WTC11 (cell line): ENCODE measurements at regions not wholly inside any gene's neighbourhood (a gene's known extent, or its start where the extent isn't known, plus 50 kb on each side); places are given as distances from the start of the nearest gene placed in this dataset.

ENCODE experiments used
- ATAC-seq: fragments of 200-7000 bp; cut with Tn5 transposase; 2 replicates; pipeline ENCODE4 v1.10.0; 2021; ENCODE audit warnings: mild to moderate bottlenecking, moderate library complexity
- CTCF ChIA-PET: fragments of 300-600 bp; sonication (Branson Sonifier 250); formaldehyde crosslinking; loops from one replicate; lab custom pipeline; 2021; ENCODE audit warnings: antibody characterized with exemption; lab: Charles Lee
- POLR2A ChIA-PET: fragments of 350-600 bp; sonication (Branson Sonifier 250); formaldehyde crosslinking; loops from one replicate; lab custom pipeline; 2021; ENCODE audit warnings: antibody characterized with exemption; lab: Charles Lee
- DNase-seq: peaks from one replicate; pipeline ENCODE4 v3.0.0; 2021; ENCODE audit warnings: low spot score
- H3K27ac Mint-ChIP-seq: 2 replicates; pipeline ENCODE4 v1.8.0; 2021; ENCODE audit warnings: mixed read lengths
- H3K27me3 Mint-ChIP-seq: 2 replicates; pipeline ENCODE4 v1.8.0; 2021; ENCODE audit warnings: low read depth, mild to moderate bottlenecking, moderate library complexity, mixed read lengths
- H3K36me3 Mint-ChIP-seq: 2 replicates; pipeline ENCODE4 v1.8.0; 2021; ENCODE audit warnings: mixed read lengths
- H3K4me1 Mint-ChIP-seq: 2 replicates; pipeline ENCODE4 v1.8.0; 2022; ENCODE audit warnings: mixed read lengths
- H3K4me3 Mint-ChIP-seq: 2 replicates; pipeline ENCODE4 v1.8.0; 2021; ENCODE audit warnings: mild to moderate bottlenecking, moderate library complexity, mixed read lengths
- H3K9me3 Mint-ChIP-seq: 2 replicates; pipeline ENCODE4 v1.8.0; 2021; ENCODE audit warnings: mixed read lengths
- AR ChIP-seq: fragments of 250-450 bp; sonication (Bioruptor Pico); IDR thresholded peaks from 2 replicates; pipeline ENCODE4 v1.9.0; 2021; ENCODE audit warnings: mild to moderate bottlenecking
- ATF1 ChIP-seq: sonication (generic); formaldehyde crosslinking; IDR thresholded peaks from 2 replicates; pipeline ENCODE4 v1.8.1; 2023; ENCODE audit warnings: mild to moderate bottlenecking, moderate library complexity, missing genetic modification reagents
- CTCF ChIP-seq: fragments of 200-600 bp; IDR thresholded peaks from 2 replicates; pipeline ENCODE4 v1.8.0; 2022; ENCODE audit warnings: antibody characterized with exemption
- E2F5 ChIP-seq: sonication (generic); formaldehyde crosslinking; IDR thresholded peaks from 2 replicates; pipeline ENCODE4 v1.8.1; 2022; ENCODE audit warnings: mild to moderate bottlenecking, moderate library complexity, missing genetic modification reagents
- ELF4 ChIP-seq: sonication (generic); formaldehyde crosslinking; IDR thresholded peaks from 2 replicates; pipeline ENCODE4 v1.8.1; 2022; ENCODE audit warnings: low read depth, mild to moderate bottlenecking, moderate library complexity, missing genetic modification reagents
- FOXJ3 ChIP-seq: sonication (generic); formaldehyde crosslinking; IDR thresholded peaks from 2 replicates; pipeline ENCODE4 v1.9.0; 2021; ENCODE audit warnings: missing genetic modification reagents, mild to moderate bottlenecking, borderline replicate concordance
- FOXP1 ChIP-seq: sonication (generic); formaldehyde crosslinking; IDR thresholded peaks from 2 replicates; pipeline ENCODE4 v1.8.0; 2022; ENCODE audit warnings: missing genetic modification reagents, mild to moderate bottlenecking, moderate library complexity, borderline replicate concordance
- IRF1 ChIP-seq: sonication (generic); formaldehyde crosslinking; IDR thresholded peaks from 2 replicates; pipeline ENCODE4 v1.8.0; 2023; ENCODE audit warnings: missing genetic modification reagents
- MYBL2 ChIP-seq: sonication (generic); formaldehyde crosslinking; IDR thresholded peaks from 2 replicates; pipeline ENCODE4 v1.8.1; 2023; ENCODE audit warnings: mild to moderate bottlenecking, moderate library complexity, missing genetic modification reagents
- NR2C2 ChIP-seq: sonication (generic); formaldehyde crosslinking; IDR thresholded peaks from 2 replicates; pipeline ENCODE4 v1.8.0; 2022; ENCODE audit warnings: mild to moderate bottlenecking, missing genetic modification reagents
- NR3C1 ChIP-seq: sonication (generic); formaldehyde crosslinking; conservative IDR thresholded peaks from 2 replicates; pipeline ENCODE4 v1.8.1; 2023; ENCODE audit warnings: low read depth, mild to moderate bottlenecking, missing genetic modification reagents
- PRDM15 ChIP-seq: sonication (generic); formaldehyde crosslinking; IDR thresholded peaks from 2 replicates; pipeline ENCODE4 v1.8.0; 2022; ENCODE audit warnings: missing genetic modification reagents
- SMAD4 ChIP-seq: sonication (generic); formaldehyde crosslinking; IDR thresholded peaks from 2 replicates; pipeline ENCODE4 v1.8.0; 2022; ENCODE audit warnings: mild to moderate bottlenecking, missing genetic modification reagents
- TCF7 ChIP-seq: sonication (generic); formaldehyde crosslinking; IDR thresholded peaks from 2 replicates; pipeline ENCODE4 v1.8.0; 2022; ENCODE audit warnings: mild to moderate bottlenecking, low read depth, missing genetic modification reagents, moderate library complexity
- TEAD1 ChIP-seq: sonication (generic); formaldehyde crosslinking; IDR thresholded peaks from 2 replicates; pipeline ENCODE4 v1.8.0; 2022; ENCODE audit warnings: mild to moderate bottlenecking, missing genetic modification reagents
- ZBTB43 ChIP-seq: sonication (generic); formaldehyde crosslinking; IDR thresholded peaks from 2 replicates; pipeline ENCODE4 v1.8.1; 2023; ENCODE audit warnings: mild to moderate bottlenecking, missing genetic modification reagents
- ZNF232 ChIP-seq: sonication (generic); formaldehyde crosslinking; IDR thresholded peaks from 2 replicates; pipeline ENCODE4 v1.8.0; 2022; ENCODE audit warnings: mild to moderate bottlenecking, missing genetic modification reagents
- ZNF416 ChIP-seq: fragments of 250-450 bp; sonication (Bioruptor Pico); IDR thresholded peaks from 2 replicates; pipeline ENCODE4 v1.9.0; 2021; ENCODE audit warnings: mild to moderate bottlenecking, inconsistent platforms
- ZNF423 ChIP-seq: fragments of 250-450 bp; sonication (Bioruptor Pico); IDR thresholded peaks from 2 replicates; pipeline ENCODE4 v2.1.2; 2022; ENCODE audit warnings: mild to moderate bottlenecking, moderate library complexity
- ZNF512 ChIP-seq: sonication (generic); formaldehyde crosslinking; IDR thresholded peaks from 2 replicates; pipeline ENCODE4 v1.8.1; 2022; ENCODE audit warnings: missing genetic modification reagents, borderline replicate concordance
- ZSCAN18 ChIP-seq: fragments of 250-450 bp; sonication (Bioruptor Pico); IDR thresholded peaks from 2 replicates; pipeline ENCODE4 v2.1.2; 2022; ENCODE audit warnings: mild to moderate bottlenecking, moderate library complexity

GRCh38 chr5:2381861-2382260, 369.6 kb downstream of the IRX2 start:
- no peak for DNase-seq
- Mint-ChIP-seq H3K36me3 (no peaks in the 10 kb centered on the region), H3K4me3 (no peak overlapping the region), H3K9me3 (peaks cover 15% of the 10 kb centered on the region), H3K4me1 (no peaks in the 10 kb centered on the region), H3K27ac (no peak overlapping the region), H3K27me3 (no peaks in the 10 kb centered on the region; the same call in 1 of the 2 replicates)
- ChIA-PET CTCF (no interaction called here), POLR2A (no interaction called here)
- ATAC-seq: no peak
- no peak for TF ChIP-seq E2F5 (CRISPR knock-in tag)
- TF ChIP-seq FOXP1 (CRISPR knock-in tag): no peak
- TF ChIP-seq TEAD1 (CRISPR knock-in tag): no peak
- TF ChIP-seq NR3C1 (CRISPR knock-in tag): no peak
- no peak for TF ChIP-seq NR2C2 (CRISPR knock-in tag)
- TF ChIP-seq IRF1 (CRISPR knock-in tag): no peak
- TF ChIP-seq ATF1 (CRISPR knock-in tag): no peak
- no peak for TF ChIP-seq TCF7
- TF ChIP-seq ZNF512: no peak
- TF ChIP-seq MYBL2 (CRISPR knock-in tag): no peak
- TF ChIP-seq ZNF416: no peak
- no peak for TF ChIP-seq FOXJ3 (CRISPR knock-in tag)
- no peak for TF ChIP-seq PRDM15
- no peak for TF ChIP-seq SMAD4 (CRISPR knock-in tag)
- no peak for TF ChIP-seq CTCF

GRCh38 chr5:2381070-2381469, 370.4 kb downstream of the IRX2 start:
- ChIA-PET CTCF (no interaction called here), POLR2A (no interaction called here)
- Mint-ChIP-seq H3K4me3 (no peak overlapping the region), H3K36me3 (no peaks in the 10 kb centered on the region), H3K9me3 (peaks cover 15% of the 10 kb centered on the region), H3K27me3 (no peaks in the 10 kb centered on the region; the same call in 1 of the 2 replicates), H3K4me1 (peaks cover 3% of the 10 kb centered on the region; the same call in 1 of the 2 replicates), H3K27ac (no peak overlapping the region)
- DNase-seq: no peak
- ATAC-seq: no peak
- no peak for TF ChIP-seq ZNF423 (CRISPR knock-in tag)
- TF ChIP-seq ELF4: no peak
- no peak for TF ChIP-seq ZNF232 (CRISPR knock-in tag)
- no peak for TF ChIP-seq ZSCAN18
- no peak for TF ChIP-seq ZBTB43 (CRISPR knock-in tag)
- TF ChIP-seq IRF1 (CRISPR knock-in tag): no peak
- TF ChIP-seq AR (CRISPR knock-in tag): no peak
